Astrocyte of the cerebellum (primary cell): ENCODE measurements at regions not wholly inside any gene's neighbourhood (a gene's known extent, or its start where the extent isn't known, plus 50 kb on each side); places are given as distances from the start of the nearest gene placed in this dataset.

Experiments
- DNase-seq: peaks from one replicate; pipeline ENCODE4 v3.0.0-alpha.2; 2011; ENCODE audit warnings: low read depth
- H3K4me3 ChIP-seq: 2 replicates; pipeline ENCODE4 v1.5.1; 2011; ENCODE audit warnings: mild to moderate bottlenecking, low read depth, low read length, moderate library complexity
- CTCF ChIP-seq: IDR thresholded peaks from 2 replicates; pipeline ENCODE4 v1.5.1; 2012; ENCODE audit warnings: low read length, low read depth, moderate library complexity, mild to moderate bottlenecking; ENCODE audit errors: missing control alignments
- in situ Hi-C: cut with HindIII; loops from 2 replicates; pipeline ENCODE4 v1.10.0; 2017; ENCODE audit warnings: low sequenced_read_pairs

DNA sequence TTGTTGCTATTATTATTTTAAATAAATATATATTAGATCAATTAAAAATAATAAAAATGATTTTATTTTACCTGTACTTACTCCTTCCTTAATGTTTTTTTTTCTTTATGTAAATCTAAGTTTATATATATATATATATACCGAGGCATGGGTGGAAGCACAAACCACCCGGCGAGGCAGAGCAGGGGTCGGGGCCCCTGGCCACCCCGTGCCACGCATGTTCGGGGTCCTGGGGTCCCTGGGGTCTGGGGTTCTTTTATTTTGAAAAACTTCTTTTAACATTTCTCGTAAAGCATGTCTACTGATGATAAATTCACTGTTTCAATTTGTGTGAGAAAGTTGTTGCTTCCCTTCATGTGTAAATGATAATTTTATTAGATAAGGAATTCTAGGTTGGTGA lies 976.1 kb downstream of the REEP3 start:
- H3K4me3 ChIP-seq, result no peak overlapping the region
- in situ Hi-C loops, result no loop called here
- no peak for DNase-seq
- no peak for TF ChIP-seq CTCF

GRCh38 chr10:64501807-64502206 lies 980.6 kb downstream of the REEP3 start:
- TF ChIP-seq CTCF, result no peak
- H3K4me3 ChIP-seq, result no peak overlapping the region
- in situ Hi-C loops, result no loop called here
- DNase-seq, result no peak

GRCh38 chr10:64502936-64503335 lies 981.7 kb downstream of the REEP3 start:
- TF ChIP-seq CTCF, result no peak
- DNase-seq, result no peak
- no peak overlapping the region for H3K4me3 ChIP-seq
- in situ Hi-C loops, result no loop called here

GRCh38 chr10:64503429-64503828 lies 982.2 kb downstream of the REEP3 start:
- no peak for DNase-seq
- no peak for TF ChIP-seq CTCF
- no peak overlapping the region for H3K4me3 ChIP-seq
- in situ Hi-C loops, result no loop called here

DNA sequence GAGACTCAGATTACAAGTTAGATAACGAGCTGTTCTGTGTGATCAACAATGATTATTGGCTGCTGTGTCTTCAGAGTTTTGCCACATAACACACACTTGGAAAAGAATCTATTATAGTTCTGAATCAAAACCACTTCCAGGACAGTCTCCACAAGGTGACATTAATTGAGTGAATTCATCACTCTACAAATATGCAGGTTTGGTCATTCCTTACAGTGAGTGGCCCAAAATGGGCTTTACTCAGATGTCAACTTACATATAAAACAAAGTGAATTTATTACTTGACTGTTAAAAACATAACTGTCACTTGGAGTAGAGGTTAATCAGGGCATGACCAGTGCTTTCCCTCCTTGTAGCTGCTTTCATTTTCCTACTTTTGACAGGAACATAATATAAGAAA lies 984.3 kb downstream of the REEP3 start:
- in situ Hi-C loops, result no loop called here
- H3K4me3 ChIP-seq, result no peak overlapping the region
- no peak for DNase-seq
- TF ChIP-seq CTCF, result no peak

- no peak for DNase-seq
- no peak for TF ChIP-seq CTCF
- in situ Hi-C loops, result no loop called here
- H3K4me3 ChIP-seq, result no peak overlapping the region
Measured at GRCh38 chr10:64506963-64507362, 985.8 kb downstream of the REEP3 start.

- no peak for TF ChIP-seq CTCF
- no peak for DNase-seq
- in situ Hi-C loops, result no loop called here
- H3K4me3 ChIP-seq, result no peak overlapping the region
Measured at GRCh38 chr10:64507651-64508028, 986.4 kb downstream of the REEP3 start.
